WTC11 (cell line): ENCODE measurements at regions not wholly inside any gene's neighbourhood (a gene's known extent, or its start where the extent isn't known, plus 50 kb on each side); places are given as distances from the start of the nearest gene placed in this dataset.

Source experiments
- CBFB ChIP-seq: sonication (generic); formaldehyde crosslinking; IDR thresholded peaks from 2 replicates; pipeline ENCODE4 v1.8.1; 2022; ENCODE audit warnings: mild to moderate bottlenecking, low read depth, missing genetic modification reagents
- RELA ChIP-seq: sonication (generic); formaldehyde crosslinking; IDR thresholded peaks from 2 replicates; pipeline ENCODE4 v1.8.1; 2022; ENCODE audit warnings: missing genetic modification reagents, mild to moderate bottlenecking, borderline replicate concordance
- TF ChIP-seq, protein P1 (sequence below): fragments of 250-450 bp; sonication (Bioruptor Pico); IDR thresholded peaks from 2 replicates; pipeline ENCODE4 v1.9.0; 2021; ENCODE audit warnings: mild to moderate bottlenecking
- TF ChIP-seq, protein P2 (sequence below): sonication (generic); formaldehyde crosslinking; IDR thresholded peaks from 2 replicates; pipeline ENCODE4 v1.8.1; 2023; ENCODE audit warnings: mild to moderate bottlenecking, missing genetic modification reagents, moderate library complexity
- TF ChIP-seq, protein P3 (sequence below): sonication (generic); formaldehyde crosslinking; IDR thresholded peaks from 2 replicates; pipeline ENCODE4 v1.8.1; 2023; ENCODE audit warnings: mild to moderate bottlenecking, missing genetic modification reagents, moderate library complexity
- TF ChIP-seq, protein P4 (sequence below): fragments of 200-600 bp; IDR thresholded peaks from 2 replicates; pipeline ENCODE4 v1.8.0; 2022; ENCODE audit warnings: antibody characterized with exemption
- TF ChIP-seq, protein P5 (sequence below): sonication (generic); formaldehyde crosslinking; IDR thresholded peaks from 2 replicates; pipeline ENCODE4 v1.8.1; 2023; ENCODE audit warnings: mild to moderate bottlenecking, missing genetic modification reagents, borderline replicate concordance
- TF ChIP-seq, protein P6 (sequence below): sonication (generic); formaldehyde crosslinking; IDR thresholded peaks from 2 replicates; pipeline ENCODE4 v1.8.0; 2022; ENCODE audit warnings: mild to moderate bottlenecking, missing genetic modification reagents

DNA sequence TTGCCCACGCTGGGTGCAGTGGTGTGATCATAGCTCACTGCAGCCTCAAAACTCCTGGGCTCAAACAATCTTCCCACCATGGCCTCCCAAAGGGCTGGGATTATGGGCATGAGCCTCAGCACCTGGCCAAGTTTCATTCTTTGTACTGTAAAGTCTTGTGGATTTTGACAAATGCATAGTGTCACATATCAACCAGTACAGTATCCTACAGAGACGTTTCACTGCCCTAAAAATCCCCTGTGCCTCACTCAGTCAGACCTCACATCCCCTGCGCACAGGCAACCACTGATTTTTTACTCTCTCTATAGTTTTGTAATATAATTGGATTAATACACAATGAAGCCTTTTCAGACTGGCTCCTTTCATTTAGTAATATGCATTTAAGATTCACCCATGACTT lies 130.7 kb upstream of the UBE2E1 start:
- TF ChIP-seq, protein P1, sequence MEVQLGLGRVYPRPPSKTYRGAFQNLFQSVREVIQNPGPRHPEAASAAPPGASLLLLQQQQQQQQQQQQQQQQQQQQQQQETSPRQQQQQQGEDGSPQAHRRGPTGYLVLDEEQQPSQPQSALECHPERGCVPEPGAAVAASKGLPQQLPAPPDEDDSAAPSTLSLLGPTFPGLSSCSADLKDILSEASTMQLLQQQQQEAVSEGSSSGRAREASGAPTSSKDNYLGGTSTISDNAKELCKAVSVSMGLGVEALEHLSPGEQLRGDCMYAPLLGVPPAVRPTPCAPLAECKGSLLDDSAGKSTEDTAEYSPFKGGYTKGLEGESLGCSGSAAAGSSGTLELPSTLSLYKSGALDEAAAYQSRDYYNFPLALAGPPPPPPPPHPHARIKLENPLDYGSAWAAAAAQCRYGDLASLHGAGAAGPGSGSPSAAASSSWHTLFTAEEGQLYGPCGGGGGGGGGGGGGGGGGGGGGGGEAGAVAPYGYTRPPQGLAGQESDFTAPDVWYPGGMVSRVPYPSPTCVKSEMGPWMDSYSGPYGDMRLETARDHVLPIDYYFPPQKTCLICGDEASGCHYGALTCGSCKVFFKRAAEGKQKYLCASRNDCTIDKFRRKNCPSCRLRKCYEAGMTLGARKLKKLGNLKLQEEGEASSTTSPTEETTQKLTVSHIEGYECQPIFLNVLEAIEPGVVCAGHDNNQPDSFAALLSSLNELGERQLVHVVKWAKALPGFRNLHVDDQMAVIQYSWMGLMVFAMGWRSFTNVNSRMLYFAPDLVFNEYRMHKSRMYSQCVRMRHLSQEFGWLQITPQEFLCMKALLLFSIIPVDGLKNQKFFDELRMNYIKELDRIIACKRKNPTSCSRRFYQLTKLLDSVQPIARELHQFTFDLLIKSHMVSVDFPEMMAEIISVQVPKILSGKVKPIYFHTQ (CRISPR knock-in tag) = no peak
- TF ChIP-seq RELA = no peak
- TF ChIP-seq, protein P2, sequence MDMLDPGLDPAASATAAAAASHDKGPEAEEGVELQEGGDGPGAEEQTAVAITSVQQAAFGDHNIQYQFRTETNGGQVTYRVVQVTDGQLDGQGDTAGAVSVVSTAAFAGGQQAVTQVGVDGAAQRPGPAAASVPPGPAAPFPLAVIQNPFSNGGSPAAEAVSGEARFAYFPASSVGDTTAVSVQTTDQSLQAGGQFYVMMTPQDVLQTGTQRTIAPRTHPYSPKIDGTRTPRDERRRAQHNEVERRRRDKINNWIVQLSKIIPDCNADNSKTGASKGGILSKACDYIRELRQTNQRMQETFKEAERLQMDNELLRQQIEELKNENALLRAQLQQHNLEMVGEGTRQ (CRISPR knock-in tag) = no peak
- TF ChIP-seq, protein P3, sequence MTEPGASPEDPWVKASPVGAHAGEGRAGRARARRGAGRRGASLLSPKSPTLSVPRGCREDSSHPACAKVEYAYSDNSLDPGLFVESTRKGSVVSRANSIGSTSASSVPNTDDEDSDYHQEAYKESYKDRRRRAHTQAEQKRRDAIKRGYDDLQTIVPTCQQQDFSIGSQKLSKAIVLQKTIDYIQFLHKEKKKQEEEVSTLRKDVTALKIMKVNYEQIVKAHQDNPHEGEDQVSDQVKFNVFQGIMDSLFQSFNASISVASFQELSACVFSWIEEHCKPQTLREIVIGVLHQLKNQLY (CRISPR knock-in tag) = no peak
- TF ChIP-seq, protein P4, sequence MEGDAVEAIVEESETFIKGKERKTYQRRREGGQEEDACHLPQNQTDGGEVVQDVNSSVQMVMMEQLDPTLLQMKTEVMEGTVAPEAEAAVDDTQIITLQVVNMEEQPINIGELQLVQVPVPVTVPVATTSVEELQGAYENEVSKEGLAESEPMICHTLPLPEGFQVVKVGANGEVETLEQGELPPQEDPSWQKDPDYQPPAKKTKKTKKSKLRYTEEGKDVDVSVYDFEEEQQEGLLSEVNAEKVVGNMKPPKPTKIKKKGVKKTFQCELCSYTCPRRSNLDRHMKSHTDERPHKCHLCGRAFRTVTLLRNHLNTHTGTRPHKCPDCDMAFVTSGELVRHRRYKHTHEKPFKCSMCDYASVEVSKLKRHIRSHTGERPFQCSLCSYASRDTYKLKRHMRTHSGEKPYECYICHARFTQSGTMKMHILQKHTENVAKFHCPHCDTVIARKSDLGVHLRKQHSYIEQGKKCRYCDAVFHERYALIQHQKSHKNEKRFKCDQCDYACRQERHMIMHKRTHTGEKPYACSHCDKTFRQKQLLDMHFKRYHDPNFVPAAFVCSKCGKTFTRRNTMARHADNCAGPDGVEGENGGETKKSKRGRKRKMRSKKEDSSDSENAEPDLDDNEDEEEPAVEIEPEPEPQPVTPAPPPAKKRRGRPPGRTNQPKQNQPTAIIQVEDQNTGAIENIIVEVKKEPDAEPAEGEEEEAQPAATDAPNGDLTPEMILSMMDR = no peak
- TF ChIP-seq, protein P5, sequence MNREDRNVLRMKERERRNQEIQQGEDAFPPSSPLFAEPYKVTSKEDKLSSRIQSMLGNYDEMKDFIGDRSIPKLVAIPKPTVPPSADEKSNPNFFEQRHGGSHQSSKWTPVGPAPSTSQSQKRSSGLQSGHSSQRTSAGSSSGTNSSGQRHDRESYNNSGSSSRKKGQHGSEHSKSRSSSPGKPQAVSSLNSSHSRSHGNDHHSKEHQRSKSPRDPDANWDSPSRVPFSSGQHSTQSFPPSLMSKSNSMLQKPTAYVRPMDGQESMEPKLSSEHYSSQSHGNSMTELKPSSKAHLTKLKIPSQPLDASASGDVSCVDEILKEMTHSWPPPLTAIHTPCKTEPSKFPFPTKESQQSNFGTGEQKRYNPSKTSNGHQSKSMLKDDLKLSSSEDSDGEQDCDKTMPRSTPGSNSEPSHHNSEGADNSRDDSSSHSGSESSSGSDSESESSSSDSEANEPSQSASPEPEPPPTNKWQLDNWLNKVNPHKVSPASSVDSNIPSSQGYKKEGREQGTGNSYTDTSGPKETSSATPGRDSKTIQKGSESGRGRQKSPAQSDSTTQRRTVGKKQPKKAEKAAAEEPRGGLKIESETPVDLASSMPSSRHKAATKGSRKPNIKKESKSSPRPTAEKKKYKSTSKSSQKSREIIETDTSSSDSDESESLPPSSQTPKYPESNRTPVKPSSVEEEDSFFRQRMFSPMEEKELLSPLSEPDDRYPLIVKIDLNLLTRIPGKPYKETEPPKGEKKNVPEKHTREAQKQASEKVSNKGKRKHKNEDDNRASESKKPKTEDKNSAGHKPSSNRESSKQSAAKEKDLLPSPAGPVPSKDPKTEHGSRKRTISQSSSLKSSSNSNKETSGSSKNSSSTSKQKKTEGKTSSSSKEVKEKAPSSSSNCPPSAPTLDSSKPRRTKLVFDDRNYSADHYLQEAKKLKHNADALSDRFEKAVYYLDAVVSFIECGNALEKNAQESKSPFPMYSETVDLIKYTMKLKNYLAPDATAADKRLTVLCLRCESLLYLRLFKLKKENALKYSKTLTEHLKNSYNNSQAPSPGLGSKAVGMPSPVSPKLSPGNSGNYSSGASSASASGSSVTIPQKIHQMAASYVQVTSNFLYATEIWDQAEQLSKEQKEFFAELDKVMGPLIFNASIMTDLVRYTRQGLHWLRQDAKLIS (CRISPR knock-in tag) = no peak
- TF ChIP-seq, protein P6, sequence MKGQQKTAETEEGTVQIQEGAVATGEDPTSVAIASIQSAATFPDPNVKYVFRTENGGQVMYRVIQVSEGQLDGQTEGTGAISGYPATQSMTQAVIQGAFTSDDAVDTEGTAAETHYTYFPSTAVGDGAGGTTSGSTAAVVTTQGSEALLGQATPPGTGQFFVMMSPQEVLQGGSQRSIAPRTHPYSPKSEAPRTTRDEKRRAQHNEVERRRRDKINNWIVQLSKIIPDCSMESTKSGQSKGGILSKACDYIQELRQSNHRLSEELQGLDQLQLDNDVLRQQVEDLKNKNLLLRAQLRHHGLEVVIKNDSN = no peak
- no peak for TF ChIP-seq CBFB (CRISPR knock-in tag)
